ENCODE measurements at regions not wholly inside any gene's neighbourhood (a gene's known extent, or its start where the extent isn't known, plus 50 kb on each side); places are given as distances from the start of the nearest gene placed in this dataset.
A peak's percentile ranks its signal among the peaks of the same experiment; 100 is the strongest.

DNA sequence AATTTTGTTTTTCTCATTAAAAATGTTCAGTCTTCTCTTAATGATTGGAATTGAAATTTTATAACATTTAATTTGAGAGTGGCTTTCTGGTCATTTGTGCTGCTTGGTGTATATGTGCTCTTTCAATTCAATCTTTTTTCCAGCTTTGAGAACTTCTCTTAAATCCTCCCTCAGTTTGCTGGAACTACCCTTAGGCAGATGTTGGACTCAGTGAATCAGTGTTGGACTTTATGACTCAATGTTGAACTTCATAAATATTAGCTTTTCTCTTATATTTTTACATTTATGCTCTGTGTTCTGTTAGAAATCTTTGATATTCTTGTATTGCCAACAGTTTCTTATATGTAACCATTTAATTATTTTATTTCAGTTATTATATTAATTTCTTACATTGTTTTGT lies 935.5 kb upstream of the FBXO33 start:
- no peak overlapping the region for H3K27ac ChIP-seq (ENCODE audit: low read length)
- TF ChIP-seq TAF1 (IDR thresholded peaks at IDR 0.05; ENCODE audit: low read depth) = no peak
- no peak for TF ChIP-seq POLR2AphosphoS5 (IDR thresholded peaks at IDR 0.05)
- no peak for TF ChIP-seq SMC3 (conservative IDR thresholded peaks at IDR 0.05; ENCODE audit: poor library complexity)
- no peak for TF ChIP-seq EZH2 (IDR thresholded peaks at IDR 0.05; ENCODE audit: borderline replicate concordance, insufficient read depth, low read length, poor library complexity, severe bottlenecking)
- TF ChIP-seq EP300 (conservative IDR thresholded peaks at IDR 0.05; ENCODE audit: poor library complexity, severe bottlenecking) = no peak
- no peak for TF ChIP-seq MXI1 (conservative IDR thresholded peaks at IDR 0.05; ENCODE audit: poor library complexity, severe bottlenecking)
- no peak for TF ChIP-seq RAD21 (conservative IDR thresholded peaks at IDR 0.05)
- TF ChIP-seq, protein P1, sequence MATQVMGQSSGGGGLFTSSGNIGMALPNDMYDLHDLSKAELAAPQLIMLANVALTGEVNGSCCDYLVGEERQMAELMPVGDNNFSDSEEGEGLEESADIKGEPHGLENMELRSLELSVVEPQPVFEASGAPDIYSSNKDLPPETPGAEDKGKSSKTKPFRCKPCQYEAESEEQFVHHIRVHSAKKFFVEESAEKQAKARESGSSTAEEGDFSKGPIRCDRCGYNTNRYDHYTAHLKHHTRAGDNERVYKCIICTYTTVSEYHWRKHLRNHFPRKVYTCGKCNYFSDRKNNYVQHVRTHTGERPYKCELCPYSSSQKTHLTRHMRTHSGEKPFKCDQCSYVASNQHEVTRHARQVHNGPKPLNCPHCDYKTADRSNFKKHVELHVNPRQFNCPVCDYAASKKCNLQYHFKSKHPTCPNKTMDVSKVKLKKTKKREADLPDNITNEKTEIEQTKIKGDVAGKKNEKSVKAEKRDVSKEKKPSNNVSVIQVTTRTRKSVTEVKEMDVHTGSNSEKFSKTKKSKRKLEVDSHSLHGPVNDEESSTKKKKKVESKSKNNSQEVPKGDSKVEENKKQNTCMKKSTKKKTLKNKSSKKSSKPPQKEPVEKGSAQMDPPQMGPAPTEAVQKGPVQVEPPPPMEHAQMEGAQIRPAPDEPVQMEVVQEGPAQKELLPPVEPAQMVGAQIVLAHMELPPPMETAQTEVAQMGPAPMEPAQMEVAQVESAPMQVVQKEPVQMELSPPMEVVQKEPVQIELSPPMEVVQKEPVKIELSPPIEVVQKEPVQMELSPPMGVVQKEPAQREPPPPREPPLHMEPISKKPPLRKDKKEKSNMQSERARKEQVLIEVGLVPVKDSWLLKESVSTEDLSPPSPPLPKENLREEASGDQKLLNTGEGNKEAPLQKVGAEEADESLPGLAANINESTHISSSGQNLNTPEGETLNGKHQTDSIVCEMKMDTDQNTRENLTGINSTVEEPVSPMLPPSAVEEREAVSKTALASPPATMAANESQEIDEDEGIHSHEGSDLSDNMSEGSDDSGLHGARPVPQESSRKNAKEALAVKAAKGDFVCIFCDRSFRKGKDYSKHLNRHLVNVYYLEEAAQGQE (IDR thresholded peaks at IDR 0.05; ENCODE audit: borderline replicate concordance) = no peak
- TF ChIP-seq, protein P2, sequence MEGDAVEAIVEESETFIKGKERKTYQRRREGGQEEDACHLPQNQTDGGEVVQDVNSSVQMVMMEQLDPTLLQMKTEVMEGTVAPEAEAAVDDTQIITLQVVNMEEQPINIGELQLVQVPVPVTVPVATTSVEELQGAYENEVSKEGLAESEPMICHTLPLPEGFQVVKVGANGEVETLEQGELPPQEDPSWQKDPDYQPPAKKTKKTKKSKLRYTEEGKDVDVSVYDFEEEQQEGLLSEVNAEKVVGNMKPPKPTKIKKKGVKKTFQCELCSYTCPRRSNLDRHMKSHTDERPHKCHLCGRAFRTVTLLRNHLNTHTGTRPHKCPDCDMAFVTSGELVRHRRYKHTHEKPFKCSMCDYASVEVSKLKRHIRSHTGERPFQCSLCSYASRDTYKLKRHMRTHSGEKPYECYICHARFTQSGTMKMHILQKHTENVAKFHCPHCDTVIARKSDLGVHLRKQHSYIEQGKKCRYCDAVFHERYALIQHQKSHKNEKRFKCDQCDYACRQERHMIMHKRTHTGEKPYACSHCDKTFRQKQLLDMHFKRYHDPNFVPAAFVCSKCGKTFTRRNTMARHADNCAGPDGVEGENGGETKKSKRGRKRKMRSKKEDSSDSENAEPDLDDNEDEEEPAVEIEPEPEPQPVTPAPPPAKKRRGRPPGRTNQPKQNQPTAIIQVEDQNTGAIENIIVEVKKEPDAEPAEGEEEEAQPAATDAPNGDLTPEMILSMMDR (IDR thresholded peaks at IDR 0.05; ENCODE audit: poor library complexity, severe bottlenecking) = no peak
- H3K4me2 ChIP-seq (ENCODE audit: low read length) = no peak overlapping the region
- H3K9me3 ChIP-seq (ENCODE audit: low read length) = no peaks in the 10 kb centered on the region
- no peak overlapping the region for H2AFZ ChIP-seq (ENCODE audit: low read depth, low read length)
- H3K4me3 ChIP-seq (ENCODE audit: low read length) = no peak overlapping the region
- no peaks in the 10 kb centered on the region for H3K27me3 ChIP-seq (ENCODE audit: insufficient read depth, low read depth, low read length)
- no peaks in the 10 kb centered on the region for H3F3A ChIP-seq (ENCODE audit: insufficient read depth, low read length, poor library complexity, severe bottlenecking)
- H3K9me2 ChIP-seq (ENCODE audit: insufficient read depth, low read length) = no peaks in the 10 kb centered on the region
- H3K9ac ChIP-seq (ENCODE audit: low read length) = no peak overlapping the region
- no peaks in the 10 kb centered on the region for H3K36me3 ChIP-seq (ENCODE audit: insufficient read depth, low read length)
- no peaks in the 10 kb centered on the region for H3K79me2 ChIP-seq (replicated peaks; ENCODE audit: insufficient read depth, low read length)
- no peaks in the 10 kb centered on the region for H4K20me1 ChIP-seq (ENCODE audit: insufficient read depth)

DNA sequence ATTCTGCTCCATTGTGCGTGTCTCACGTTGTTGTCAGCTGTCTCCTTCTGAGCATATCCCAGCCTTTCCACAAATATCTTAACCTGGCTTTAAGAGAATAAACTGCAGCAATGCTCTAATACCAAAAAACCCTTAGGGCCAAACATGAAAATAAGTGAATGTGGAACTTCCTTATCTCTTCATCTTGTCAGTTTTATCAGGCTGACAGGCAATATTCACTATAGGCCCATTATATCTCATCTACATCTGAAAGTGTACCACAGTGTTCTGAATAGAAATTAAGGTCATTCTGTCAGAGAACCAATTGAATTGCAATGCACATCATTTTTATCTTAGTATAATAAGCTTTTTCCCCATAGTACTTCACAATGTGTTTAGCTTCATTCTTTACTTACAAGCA lies 933.1 kb upstream of the FBXO33 start:
- Histone ChIP-seq H4K20me1 (ENCODE audit: insufficient read depth) (no peaks in the 10 kb centered on the region), H3K79me2 (replicated peaks; ENCODE audit: insufficient read depth, low read length) (no peaks in the 10 kb centered on the region), H3K4me2 (ENCODE audit: low read length) (peak overlapping the region; percentile 37), H3K36me3 (ENCODE audit: insufficient read depth, low read length) (no peaks in the 10 kb centered on the region), H3K9me2 (ENCODE audit: insufficient read depth, low read length) (no peaks in the 10 kb centered on the region), H3K9ac (ENCODE audit: low read length) (no peak overlapping the region), H3K27me3 (ENCODE audit: insufficient read depth, low read depth, low read length) (no peaks in the 10 kb centered on the region), H3F3A (ENCODE audit: insufficient read depth, low read length, poor library complexity, severe bottlenecking) (no peaks in the 10 kb centered on the region), H2AFZ (ENCODE audit: low read depth, low read length) (no peak overlapping the region), H3K27ac (ENCODE audit: low read length) (peak overlapping the region; percentile 70), H3K9me3 (ENCODE audit: low read length) (no peaks in the 10 kb centered on the region), H3K4me3 (ENCODE audit: low read length) (peak overlapping the region; percentile 3)
- peak; percentile 84 for TF ChIP-seq EP300 (conservative IDR thresholded peaks at IDR 0.05; ENCODE audit: poor library complexity, severe bottlenecking)
- TF ChIP-seq EZH2 (IDR thresholded peaks at IDR 0.05; ENCODE audit: borderline replicate concordance, insufficient read depth, low read length, poor library complexity, severe bottlenecking) = no peak
- TF ChIP-seq RAD21 (conservative IDR thresholded peaks at IDR 0.05) = peak; percentile 36

DNA sequence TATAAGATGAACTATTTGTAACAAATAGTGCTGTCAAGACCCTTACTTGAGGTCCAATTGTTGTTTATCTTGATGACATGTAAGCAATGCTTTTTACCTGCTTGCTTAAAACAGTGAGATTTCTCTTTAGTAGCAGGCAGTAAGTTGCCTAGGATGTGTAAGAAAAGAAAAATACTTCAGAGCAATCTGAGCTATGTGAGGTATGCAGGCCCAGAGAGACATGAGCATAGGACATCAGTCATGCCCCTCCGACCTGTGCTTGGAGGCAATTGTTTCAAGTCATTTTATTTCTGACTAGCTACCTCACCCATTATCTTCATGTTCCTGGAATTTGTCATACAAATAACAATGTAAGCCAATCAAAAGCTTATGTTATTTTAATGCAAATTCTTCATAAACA lies 930.6 kb upstream of the FBXO33 start:
- Histone ChIP-seq H3K4me3 (ENCODE audit: low read length) (no peak overlapping the region), H3K27me3 (ENCODE audit: insufficient read depth, low read depth, low read length) (no peaks in the 10 kb centered on the region), H4K20me1 (ENCODE audit: insufficient read depth) (no peaks in the 10 kb centered on the region), H3K79me2 (replicated peaks; ENCODE audit: insufficient read depth, low read length) (no peaks in the 10 kb centered on the region), H3K4me2 (ENCODE audit: low read length) (no peak overlapping the region), H2AFZ (ENCODE audit: low read depth, low read length) (no peak overlapping the region), H3F3A (ENCODE audit: insufficient read depth, low read length, poor library complexity, severe bottlenecking) (no peaks in the 10 kb centered on the region), H3K9me2 (ENCODE audit: insufficient read depth, low read length) (no peaks in the 10 kb centered on the region), H3K9me3 (ENCODE audit: low read length) (no peaks in the 10 kb centered on the region), H3K9ac (ENCODE audit: low read length) (no peak overlapping the region), H3K27ac (ENCODE audit: low read length) (no peak overlapping the region), H3K36me3 (ENCODE audit: insufficient read depth, low read length) (no peaks in the 10 kb centered on the region)
- TF ChIP-seq, protein P1 (IDR thresholded peaks at IDR 0.05; ENCODE audit: borderline replicate concordance) = no peak

All from neural cell (in vitro differentiated cells).